ENCODE measurements at regions not wholly inside any gene's neighbourhood (a gene's known extent, or its start where the extent isn't known, plus 50 kb on each side); places are given as distances from the start of the nearest gene placed in this dataset.

DNA sequence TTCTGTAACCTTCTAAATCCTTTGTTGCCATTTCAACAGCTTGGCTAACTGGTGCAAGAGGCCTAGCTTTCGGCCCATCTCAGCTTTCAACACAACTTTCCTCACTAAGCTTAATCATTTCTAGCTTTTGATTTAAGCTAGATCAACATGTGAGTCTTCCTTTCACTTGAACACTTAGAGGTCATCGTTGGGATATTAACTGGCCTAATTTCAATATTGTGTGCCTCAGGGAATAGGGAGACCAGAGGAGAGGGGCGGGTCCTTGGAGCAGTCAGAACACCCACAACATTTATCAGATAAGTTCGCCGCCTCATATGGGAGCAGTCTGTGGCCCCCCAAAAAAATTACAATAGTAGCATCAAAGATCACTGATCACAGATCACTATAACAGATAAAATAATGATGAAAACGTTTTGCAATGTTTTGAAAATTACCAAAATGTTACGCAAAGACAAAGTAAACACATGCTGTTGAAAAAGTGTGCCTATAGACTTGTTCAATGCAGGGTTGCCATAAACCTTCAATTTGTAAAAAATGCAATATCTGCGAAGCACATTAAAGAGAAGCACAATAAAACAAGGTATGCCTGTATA is 66.8 kb upstream of the PCSK1 start:
- Histone ChIP-seq H3K27me3 (replicated peaks in 1 of 2; ENCODE audit: control insufficient read depth in 2 of 2, extremely low read depth in 1 of 2, insufficient read depth in 2 of 2, low read length in 1 of 2) (peaks cover 2 to 3% of the 10 kb centered on the region in 2 experiments), H3K4me1 (ENCODE audit: control insufficient read depth in 1 of 2, extremely low read depth in 1 of 2, insufficient read depth in 2 of 2, low read length in 2 of 2) (no peaks in the 10 kb centered on the region), H3K36me3 (ENCODE audit: control insufficient read depth in 2 of 2, extremely low read depth in 1 of 2, insufficient read depth in 1 of 2, low read length in 1 of 2) (no peaks in the 10 kb centered on the region), H3K9me3 (no peaks in the 10 kb centered on the region), H3K4me3 (ENCODE audit: control insufficient read depth in 1 of 2, extremely low read depth in 1 of 2, low read length in 1 of 2) (no peak overlapping the region), H3K27ac (ENCODE audit: low read length) (no peak overlapping the region)
- WGBS (ENCODE audit: insufficient coverage), result 60% methylated on average over 2 of the region's 8 CpGs
- H3K27me3 Mint-ChIP-seq, result peaks cover 3 to 6% of the 10 kb centered on the region in 2 donors
- ChIA-PET CTCF (no interaction called here), POLR2A (no interaction called here)
- no peak overlapping the region for H3K4me3 Mint-ChIP-seq
- H3K4me1 Mint-ChIP-seq, result no peaks in the 10 kb centered on the region
- ATAC-seq (replicated peaks in 1 of 4), result no peak
- no peak overlapping the region for H3K27ac Mint-ChIP-seq
- H3K9me3 Mint-ChIP-seq, result peaks cover 0 to 5% (median 0%) of the 10 kb centered on the region in 3 donors
- no peaks in the 10 kb centered on the region for H3K36me3 Mint-ChIP-seq
- DNase-seq, result no peak

DNA sequence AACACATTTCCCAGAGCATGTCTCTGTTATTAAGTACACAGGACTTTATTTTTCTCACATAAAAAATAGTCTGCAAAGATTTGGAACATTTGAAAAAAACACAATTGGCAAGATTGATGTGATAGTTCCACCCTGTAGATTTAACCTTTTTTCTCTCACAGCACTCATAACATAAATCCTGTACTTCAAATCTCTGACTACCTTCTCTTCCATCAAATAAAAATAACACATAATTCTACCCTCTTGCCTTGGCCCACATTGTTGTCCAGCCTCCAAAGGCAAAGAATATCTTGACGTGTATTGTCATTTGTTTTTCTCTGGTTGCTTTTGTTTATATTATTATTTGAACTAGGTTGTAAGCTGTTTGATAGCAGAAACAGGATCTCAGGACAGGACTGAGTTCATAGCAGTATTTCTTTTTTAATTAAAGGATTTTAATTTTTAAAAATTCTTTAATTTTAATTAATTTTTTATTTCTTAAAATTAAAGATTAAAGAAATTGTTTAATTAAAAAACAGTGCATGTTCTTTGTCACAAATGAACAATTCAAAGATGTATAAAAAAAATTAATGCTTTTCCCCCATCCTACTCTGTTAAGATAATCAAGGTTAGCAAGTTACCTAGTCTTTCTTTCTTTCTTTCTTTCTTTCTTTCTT is 69.1 kb upstream of the PCSK1 start:
- POLR2A ChIA-PET, result no interaction called here
- no peaks in the 10 kb centered on the region for H3K4me1 Mint-ChIP-seq
- CTCF ChIA-PET, result no interaction called here
- H3K9me3 Mint-ChIP-seq, result no peaks in the 10 kb centered on the region
- no peak overlapping the region for H3K4me3 ChIP-seq (ENCODE audit: control insufficient read depth in 1 of 2, extremely low read depth in 1 of 2, low read length in 1 of 2)
- no peak overlapping the region for H3K4me3 Mint-ChIP-seq
- no peak overlapping the region for H3K27ac ChIP-seq (ENCODE audit: low read length)
- peaks cover 3 to 9% of the 10 kb centered on the region in 2 donors for H3K27me3 Mint-ChIP-seq
- WGBS (ENCODE audit: insufficient coverage), result no CpG with 5 or more reads among the region's 1 CpG
- DNase-seq (no peak), ATAC-seq (replicated peaks in 1 of 4) (no peak)
- no peak overlapping the region for H3K27ac Mint-ChIP-seq
- H3K36me3 Mint-ChIP-seq, result no peaks in the 10 kb centered on the region
- H3K4me1 ChIP-seq (ENCODE audit: control insufficient read depth in 1 of 2, extremely low read depth in 1 of 2, insufficient read depth in 2 of 2, low read length in 2 of 2), result no peaks in the 10 kb centered on the region
- H3K36me3 ChIP-seq (ENCODE audit: control insufficient read depth in 2 of 2, extremely low read depth in 1 of 2, insufficient read depth in 1 of 2, low read length in 1 of 2), result no peaks in the 10 kb centered on the region
- H3K9me3 ChIP-seq, result no peaks in the 10 kb centered on the region
- H3K27me3 ChIP-seq (replicated peaks in 1 of 2; ENCODE audit: control insufficient read depth in 2 of 2, extremely low read depth in 1 of 2, insufficient read depth in 2 of 2, low read length in 1 of 2), result peaks cover 2 to 6% of the 10 kb centered on the region in 2 experiments

DNA sequence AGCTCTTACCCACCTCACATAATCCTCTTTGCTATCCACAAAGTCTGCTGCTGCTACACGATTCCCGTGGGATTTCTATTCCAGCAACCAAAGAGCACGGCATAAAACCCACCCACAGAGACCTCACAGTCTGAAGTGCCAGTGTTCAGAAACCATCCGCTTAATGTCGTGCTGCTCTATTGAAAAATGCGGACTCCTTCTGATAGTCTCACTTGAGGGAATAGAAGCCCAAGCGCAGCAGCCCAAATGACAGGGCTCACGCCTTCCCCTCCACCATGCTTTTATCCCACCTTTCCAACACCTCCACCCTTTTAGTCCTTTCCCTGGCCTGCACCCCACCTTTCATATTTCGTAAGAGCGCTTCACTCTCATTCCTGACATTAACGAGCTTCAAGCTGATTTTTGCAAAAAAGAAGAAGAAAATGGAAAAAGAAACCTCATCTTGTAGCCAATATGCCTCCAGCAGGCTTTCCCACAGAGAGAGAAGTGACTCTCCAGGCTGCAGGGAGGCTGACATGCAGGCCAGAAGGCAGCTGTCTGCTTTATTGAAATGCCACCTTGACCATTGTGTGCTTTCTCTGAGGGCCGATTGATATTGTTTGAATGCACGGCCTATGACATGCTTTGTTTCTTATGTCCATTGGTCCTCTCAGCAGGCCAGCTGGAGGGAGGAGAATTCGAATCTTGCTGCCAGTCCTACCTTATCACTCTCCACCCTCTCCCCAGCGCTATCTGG is 70.6 kb upstream of the PCSK1 start:
- no peaks in the 10 kb centered on the region for H3K4me1 Mint-ChIP-seq
- Histone ChIP-seq H3K9me3 (no peaks in the 10 kb centered on the region), H3K27me3 (replicated peaks in 1 of 2; ENCODE audit: control insufficient read depth in 2 of 2, extremely low read depth in 1 of 2, insufficient read depth in 2 of 2, low read length in 1 of 2) (peaks cover 2 to 6% of the 10 kb centered on the region in 2 experiments), H3K27ac (ENCODE audit: low read length) (no peak overlapping the region), H3K4me3 (ENCODE audit: control insufficient read depth in 1 of 2, extremely low read depth in 1 of 2, low read length in 1 of 2) (no peak overlapping the region), H3K36me3 (ENCODE audit: control insufficient read depth in 2 of 2, extremely low read depth in 1 of 2, insufficient read depth in 1 of 2, low read length in 1 of 2) (no peaks in the 10 kb centered on the region), H3K4me1 (ENCODE audit: control insufficient read depth in 1 of 2, extremely low read depth in 1 of 2, insufficient read depth in 2 of 2, low read length in 2 of 2) (no peaks in the 10 kb centered on the region)
- DNase-seq (no peak), ATAC-seq (replicated peaks in 1 of 4) (no peak)
- H3K27me3 Mint-ChIP-seq, result peaks cover 3 to 9% of the 10 kb centered on the region in 2 donors
- CTCF ChIA-PET, result no interaction called here
- H3K4me3 Mint-ChIP-seq, result no peak overlapping the region
- POLR2A ChIA-PET, result no interaction called here
- WGBS (ENCODE audit: insufficient coverage), result 93% methylated on average over 11 of the region's 15 CpGs
- no peaks in the 10 kb centered on the region for H3K9me3 Mint-ChIP-seq
- no peaks in the 10 kb centered on the region for H3K36me3 Mint-ChIP-seq
- no peak overlapping the region for H3K27ac Mint-ChIP-seq

DNA sequence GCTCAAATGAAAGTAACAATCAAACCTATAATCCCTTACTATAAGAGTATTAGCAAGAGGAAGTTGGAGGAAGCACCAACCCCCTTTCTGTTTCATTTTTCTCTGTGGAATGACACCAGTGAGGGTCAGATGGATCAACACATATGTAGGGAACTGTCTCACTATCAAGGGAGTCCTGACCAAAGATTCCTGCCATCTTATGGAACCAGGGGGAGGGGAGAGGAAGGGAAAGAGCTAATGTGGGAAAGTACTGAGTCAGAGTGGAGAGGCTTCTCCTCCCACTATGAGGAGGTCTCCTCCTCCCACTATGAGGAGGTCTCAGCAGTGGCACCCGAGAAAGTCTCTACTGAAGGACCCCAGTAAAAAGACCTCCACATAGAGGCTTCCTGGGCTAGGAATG is 73.3 kb upstream of the PCSK1 start:
- H3K27ac Mint-ChIP-seq, result no peak overlapping the region

DNA sequence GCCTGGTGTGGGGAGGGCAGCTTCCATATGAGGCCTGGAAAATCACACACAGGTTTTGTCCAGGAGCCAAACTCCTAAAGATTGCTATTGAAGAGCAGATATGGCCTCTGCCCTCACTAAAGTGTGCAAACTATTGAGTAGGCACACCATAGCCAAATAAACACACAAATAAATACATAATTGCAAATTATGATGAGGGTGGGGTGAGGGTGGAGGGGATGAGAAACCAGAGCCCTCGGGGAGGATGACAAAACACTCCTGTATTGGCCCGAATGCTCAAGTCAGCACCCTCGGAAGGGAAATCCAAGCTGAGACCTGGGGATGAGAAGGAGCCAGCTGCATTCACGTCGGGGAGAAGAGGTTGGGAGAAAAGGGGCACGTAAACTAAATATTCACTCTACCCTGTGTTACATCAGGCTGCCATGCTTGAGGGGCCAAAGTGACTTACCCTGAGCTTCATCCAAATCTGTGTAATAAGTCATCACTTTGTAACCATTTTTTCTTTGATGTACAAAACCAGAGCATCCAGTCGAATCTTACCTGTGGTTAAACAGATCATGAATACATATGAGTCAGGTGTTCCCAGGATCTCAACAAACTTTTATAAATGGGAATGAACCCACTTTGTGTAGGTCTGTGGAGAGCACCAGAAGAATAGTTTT is 73.9 kb upstream of the PCSK1 start:
- Histone ChIP-seq H3K4me3 (ENCODE audit: control insufficient read depth in 1 of 2, extremely low read depth in 1 of 2, low read length in 1 of 2) (no peak overlapping the region), H3K9me3 (no peaks in the 10 kb centered on the region), H3K27me3 (replicated peaks in 1 of 2; ENCODE audit: control insufficient read depth in 2 of 2, extremely low read depth in 1 of 2, insufficient read depth in 2 of 2, low read length in 1 of 2) (peaks cover 2 to 6% of the 10 kb centered on the region in 2 experiments), H3K36me3 (ENCODE audit: control insufficient read depth in 2 of 2, extremely low read depth in 1 of 2, insufficient read depth in 1 of 2, low read length in 1 of 2) (no peaks in the 10 kb centered on the region), H3K27ac (ENCODE audit: low read length) (no peak overlapping the region), H3K4me1 (ENCODE audit: control insufficient read depth in 1 of 2, extremely low read depth in 1 of 2, insufficient read depth in 2 of 2, low read length in 2 of 2) (no peaks in the 10 kb centered on the region)
- Mint-ChIP-seq H3K27me3 (peaks cover 3 to 20% of the 10 kb centered on the region in 2 donors), H3K27ac (no peak overlapping the region), H3K36me3 (no peaks in the 10 kb centered on the region), H3K9me3 (no peaks in the 10 kb centered on the region), H3K4me1 (peaks cover 0 to 1% (median 0%) of the 10 kb centered on the region in 3 donors), H3K4me3 (no peak overlapping the region)
- DNase-seq, result no peak
- POLR2A ChIA-PET, result no interaction called here
- 93% methylated on average over 2 of the region's 7 CpGs for WGBS (ENCODE audit: insufficient coverage)
- CTCF ChIA-PET, result no interaction called here
- no peak for ATAC-seq (replicated peaks in 1 of 4)

More for the DNA sequence above, 73.3 kb upstream of the PCSK1 start:
- Histone ChIP-seq H3K27me3 (replicated peaks in 1 of 2; ENCODE audit: control insufficient read depth in 2 of 2, extremely low read depth in 1 of 2, insufficient read depth in 2 of 2, low read length in 1 of 2) (peaks cover 2 to 6% of the 10 kb centered on the region in 2 experiments), H3K4me1 (ENCODE audit: control insufficient read depth in 1 of 2, extremely low read depth in 1 of 2, insufficient read depth in 2 of 2, low read length in 2 of 2) (no peaks in the 10 kb centered on the region), H3K27ac (ENCODE audit: low read length) (no peak overlapping the region), H3K4me3 (ENCODE audit: control insufficient read depth in 1 of 2, extremely low read depth in 1 of 2, low read length in 1 of 2) (no peak overlapping the region), H3K36me3 (ENCODE audit: control insufficient read depth in 2 of 2, extremely low read depth in 1 of 2, insufficient read depth in 1 of 2, low read length in 1 of 2) (no peaks in the 10 kb centered on the region), H3K9me3 (no peaks in the 10 kb centered on the region)
- ATAC-seq (replicated peaks in 1 of 4) (no peak), DNase-seq (no peak)
- POLR2A ChIA-PET, result no interaction called here
- CTCF ChIA-PET, result interaction anchor here in 1 of 2 donors (0.6 kb wide), 1 partner anchor 10 kb away, joined by 3 read pairs; no protein-coding TSS in a partner anchor
- Mint-ChIP-seq H3K4me3 (no peak overlapping the region), H3K27me3 (peaks cover 3 to 17% of the 10 kb centered on the region in 2 donors), H3K9me3 (no peaks in the 10 kb centered on the region), H3K4me1 (peaks cover 0 to 1% (median 0%) of the 10 kb centered on the region in 3 donors), H3K36me3 (no peaks in the 10 kb centered on the region)
- WGBS (ENCODE audit: insufficient coverage), result no CpG with 5 or more reads among the region's 1 CpG

DNA sequence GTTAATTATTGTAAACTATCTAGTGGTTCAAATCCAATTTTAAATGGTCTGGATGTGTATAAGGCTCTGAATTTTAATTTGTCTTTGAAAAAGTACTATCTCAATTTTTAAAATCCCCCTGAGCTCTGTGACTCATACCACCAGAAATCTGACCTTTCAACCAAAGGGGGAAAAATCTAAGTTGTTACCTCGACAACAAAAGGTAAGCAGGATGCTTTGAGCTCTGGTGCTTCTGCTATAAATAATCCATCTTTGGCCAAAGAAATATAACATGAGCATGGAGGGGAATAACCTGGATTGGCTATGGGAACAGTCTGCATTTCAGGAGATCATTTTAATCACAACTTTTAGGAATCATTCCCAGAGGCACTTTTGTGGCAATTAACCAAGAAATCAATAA is 76.3 kb upstream of the PCSK1 start:
- H3K27me3 ChIP-seq (replicated peaks in 1 of 2; ENCODE audit: control insufficient read depth in 2 of 2, extremely low read depth in 1 of 2, insufficient read depth in 2 of 2, low read length in 1 of 2), result peaks cover 0 to 4% of the 10 kb centered on the region in 2 experiments
- no peak overlapping the region for H3K4me3 ChIP-seq (ENCODE audit: control insufficient read depth in 1 of 2, extremely low read depth in 1 of 2, low read length in 1 of 2)
- no peak overlapping the region for H3K4me3 Mint-ChIP-seq
- peaks cover 0 to 1% (median 0%) of the 10 kb centered on the region in 3 donors for H3K4me1 Mint-ChIP-seq
- H3K27me3 Mint-ChIP-seq, result peaks cover 3 to 14% of the 10 kb centered on the region in 2 donors
- no peaks in the 10 kb centered on the region for H3K9me3 Mint-ChIP-seq
- H3K27ac Mint-ChIP-seq, result no peak overlapping the region
- no peak for ATAC-seq (replicated peaks in 1 of 4)
- no peak overlapping the region for H3K27ac ChIP-seq (ENCODE audit: low read length)
- WGBS (ENCODE audit: insufficient coverage), result no CpG with 5 or more reads among the region's 1 CpG
- DNase-seq, result no peak
- no peaks in the 10 kb centered on the region for H3K36me3 ChIP-seq (ENCODE audit: control insufficient read depth in 2 of 2, extremely low read depth in 1 of 2, insufficient read depth in 1 of 2, low read length in 1 of 2)
- no peaks in the 10 kb centered on the region for H3K36me3 Mint-ChIP-seq
- ChIA-PET CTCF (no interaction called here), POLR2A (no interaction called here)
- no peaks in the 10 kb centered on the region for H3K9me3 ChIP-seq
- no peaks in the 10 kb centered on the region for H3K4me1 ChIP-seq (ENCODE audit: control insufficient read depth in 1 of 2, extremely low read depth in 1 of 2, insufficient read depth in 2 of 2, low read length in 2 of 2)
